Coronary artery (tissue), 2 donors: ENCODE measurements at regions not wholly inside any gene's neighbourhood (a gene's known extent, or its start where the extent isn't known, plus 50 kb on each side); places are given as distances from the start of the nearest gene placed in this dataset.

Experiments used
- DNase-seq: peaks from one replicate; pipeline ENCODE4 v3.0.0-alpha.2; 2017; ENCODE audit warnings: low spot score
- H3K27ac ChIP-seq, 2 donors: fragments of 200-600 bp; sonication (generic); one replicate each; pipeline ENCODE4 v1.5.1; 2016 to 2019
- H3K4me3 ChIP-seq: fragments of 200-600 bp; sonication (generic); 2 replicates; pipeline ENCODE4 v1.5.1; 2016; ENCODE audit warnings: mild to moderate bottlenecking, moderate library complexity
- CTCF ChIP-seq: fragments of 200-600 bp; sonication (generic); IDR thresholded peaks from one replicate; pipeline ENCODE4 v1.5.1; 2019; ENCODE audit warnings: antibody characterized with exemption

GRCh38 chr2:156704132-156704531 is 268.0 kb downstream of the GPD2 start:
- Histone ChIP-seq H3K4me3 (no peak overlapping the region), H3K27ac (no peak overlapping the region)
- no peak for TF ChIP-seq CTCF
- DNase-seq: no peak

- DNase-seq: no peak
- no peak for TF ChIP-seq CTCF
- peak overlapping the region in 1 of 2 donors; percentile 29 for H3K27ac ChIP-seq
- no peak overlapping the region for H3K4me3 ChIP-seq
These were observed 268.4 kb downstream of the GPD2 start for GRCh38 chr2:156704617-156705016.

GRCh38 chr2:156706576-156706975 is 270.4 kb downstream of the GPD2 start:
- H3K4me3 ChIP-seq: no peak overlapping the region
- no peak for DNase-seq
- no peak for TF ChIP-seq CTCF
- H3K27ac ChIP-seq: no peak overlapping the region

- no peak for TF ChIP-seq CTCF
These were observed 271.9 kb downstream of the GPD2 start for GRCh38 chr2:156708051-156708450.

GRCh38 chr2:156709091-156709490 is 272.9 kb downstream of the GPD2 start:
- H3K4me3 ChIP-seq: no peak overlapping the region

More at GRCh38 chr2:156708051-156708450, 271.9 kb downstream of the GPD2 start:
- no peak for DNase-seq
- no peak overlapping the region for H3K27ac ChIP-seq
- H3K4me3 ChIP-seq: no peak overlapping the region

GRCh38 chr2:156719036-156719435 is 282.9 kb downstream of the GPD2 start:
- TF ChIP-seq CTCF: no peak
- Histone ChIP-seq H3K4me3 (no peak overlapping the region), H3K27ac (no peak overlapping the region)
- no peak for DNase-seq

More at GRCh38 chr2:156709091-156709490, 272.9 kb downstream of the GPD2 start:
- no peak for TF ChIP-seq CTCF
- DNase-seq: no peak
- H3K27ac ChIP-seq: no peak overlapping the region

GRCh38 chr2:156727867-156728266 is 291.7 kb downstream of the GPD2 start:
- H3K4me3 ChIP-seq: no peak overlapping the region
- TF ChIP-seq CTCF: no peak
- no peak for DNase-seq
- H3K27ac ChIP-seq: no peak overlapping the region
